ENCODE measurements at regions not wholly inside any gene's neighbourhood (a gene's known extent, or its start where the extent isn't known, plus 50 kb on each side); places are given as distances from the start of the nearest gene placed in this dataset.
A peak's percentile ranks its signal among the peaks of the same experiment; 100 is the strongest.

DNA sequence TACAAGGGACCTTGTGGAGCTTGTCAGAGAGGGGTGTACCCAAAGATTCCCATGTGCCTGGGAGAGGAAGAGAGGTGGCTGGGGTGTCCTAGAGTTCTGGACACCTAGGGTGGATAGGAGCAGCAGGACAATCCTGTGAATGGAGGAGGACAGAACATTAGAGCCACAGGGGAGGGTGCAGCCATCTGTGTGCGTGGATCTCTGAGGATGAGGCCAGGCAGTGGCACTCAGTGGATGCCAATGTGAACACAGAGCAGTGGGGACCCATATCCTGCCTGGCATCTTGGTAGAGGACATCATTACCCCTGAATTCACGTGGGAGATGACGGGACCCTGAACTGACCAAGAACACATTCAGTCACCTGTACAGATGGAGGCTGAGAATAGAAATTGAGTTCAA, 205.3 kb downstream of the CD83 start:
- H4K20me1 ChIP-seq (ENCODE audit: control insufficient read depth, insufficient read depth, insufficient read length), result no peaks in the 10 kb centered on the region
- Mint-ChIP-seq H3K4me1 (peaks cover 17 to 28% of the 10 kb centered on the region in 2 experiments), H3K27ac (peak overlapping the region in 1 of 3 experiments; percentile 77; a peak in 2 of 7 replicates), H3K9me3 (no peaks in the 10 kb centered on the region), H3K36me3 (ENCODE audit: insufficient read depth in 1 of 3, low read depth in 3 of 3) (no peaks in the 10 kb centered on the region; a peak in 1 of 7 replicates), H3K27me3 (ENCODE audit: low read depth) (no peaks in the 10 kb centered on the region), H3K4me3 (no peak overlapping the region)
- H3K23ac ChIP-seq (ENCODE audit: insufficient read length, low read depth, low read length), result no peak overlapping the region
- H2BK15ac ChIP-seq (ENCODE audit: low read depth, low read length), result no peak overlapping the region
- H2BK120ac ChIP-seq (ENCODE audit: low read depth, low read length, poor library complexity, severe bottlenecking), result no peak overlapping the region
- H3K14ac ChIP-seq (ENCODE audit: insufficient read depth, low read length), result no peak overlapping the region; the same call in 1 of the 2 replicates
- no peak overlapping the region for H3K56ac ChIP-seq (ENCODE audit: insufficient read length, low read depth, low read length)
- no peaks in the 10 kb centered on the region for H3K27me3 ChIP-seq (ENCODE audit: insufficient read depth, low read length)
- H3K9ac ChIP-seq (ENCODE audit: extremely low read depth, insufficient read length, low read length), result no peak overlapping the region
- H3K4me1 ChIP-seq (ENCODE audit: insufficient read depth, low read length), result peaks cover 3% of the 10 kb centered on the region; the same call in 1 of the 2 replicates
- H3K23me2 ChIP-seq (ENCODE audit: insufficient read length, low read depth, low read length, poor library complexity, severe bottlenecking), result no peaks in the 10 kb centered on the region
- no peak overlapping the region for H4K91ac ChIP-seq (ENCODE audit: insufficient read length, low read depth, low read length)
- no peak overlapping the region for H2AFZ ChIP-seq (ENCODE audit: low read length)
- H4K8ac ChIP-seq (replicated peaks; ENCODE audit: insufficient read length, low read depth, low read length), result no peak overlapping the region
- no peaks in the 10 kb centered on the region for H3K79me2 ChIP-seq (ENCODE audit: insufficient read depth, low read length)
- no peak overlapping the region for H4K5ac ChIP-seq (ENCODE audit: insufficient read length, low read depth, low read length)
- H3K9me3 ChIP-seq (ENCODE audit: control insufficient read depth, low read depth, low read length), result no peaks in the 10 kb centered on the region
- H3K79me1 ChIP-seq (ENCODE audit: insufficient read depth, low read depth, low read length, poor library complexity, severe bottlenecking), result no peaks in the 10 kb centered on the region
- TF ChIP-seq, protein P1, sequence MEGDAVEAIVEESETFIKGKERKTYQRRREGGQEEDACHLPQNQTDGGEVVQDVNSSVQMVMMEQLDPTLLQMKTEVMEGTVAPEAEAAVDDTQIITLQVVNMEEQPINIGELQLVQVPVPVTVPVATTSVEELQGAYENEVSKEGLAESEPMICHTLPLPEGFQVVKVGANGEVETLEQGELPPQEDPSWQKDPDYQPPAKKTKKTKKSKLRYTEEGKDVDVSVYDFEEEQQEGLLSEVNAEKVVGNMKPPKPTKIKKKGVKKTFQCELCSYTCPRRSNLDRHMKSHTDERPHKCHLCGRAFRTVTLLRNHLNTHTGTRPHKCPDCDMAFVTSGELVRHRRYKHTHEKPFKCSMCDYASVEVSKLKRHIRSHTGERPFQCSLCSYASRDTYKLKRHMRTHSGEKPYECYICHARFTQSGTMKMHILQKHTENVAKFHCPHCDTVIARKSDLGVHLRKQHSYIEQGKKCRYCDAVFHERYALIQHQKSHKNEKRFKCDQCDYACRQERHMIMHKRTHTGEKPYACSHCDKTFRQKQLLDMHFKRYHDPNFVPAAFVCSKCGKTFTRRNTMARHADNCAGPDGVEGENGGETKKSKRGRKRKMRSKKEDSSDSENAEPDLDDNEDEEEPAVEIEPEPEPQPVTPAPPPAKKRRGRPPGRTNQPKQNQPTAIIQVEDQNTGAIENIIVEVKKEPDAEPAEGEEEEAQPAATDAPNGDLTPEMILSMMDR (conservative IDR thresholded peaks at IDR 0.05), result no peak
- H3K4ac ChIP-seq (ENCODE audit: low read depth, low read length), result no peak overlapping the region
- H2BK5ac ChIP-seq (ENCODE audit: insufficient read length, low read length), result no peak overlapping the region
- H3K18ac ChIP-seq (ENCODE audit: insufficient read length, low read depth, low read length), result no peak overlapping the region
- H3K4me2 ChIP-seq (ENCODE audit: insufficient read depth, insufficient read length, low read length), result no peak overlapping the region
- DNase-seq, result no peak
- no peak overlapping the region for H3T11ph ChIP-seq (ENCODE audit: low read length)
- H2BK12ac ChIP-seq (ENCODE audit: insufficient read length, low read depth, low read length), result no peak overlapping the region
- no CpG with 5 or more reads among the region's 3 CpGs for WGBS (ENCODE audit: extremely low coverage, insufficient read length, low lambda C conversion rate)
- no peak overlapping the region for H2AK5ac ChIP-seq (ENCODE audit: insufficient read length, low read length)
- H2BK20ac ChIP-seq (ENCODE audit: low read depth, low read length, poor library complexity, severe bottlenecking), result no peak overlapping the region
- H3K27ac ChIP-seq (ENCODE audit: insufficient read length, low read depth, low read length), result no peak overlapping the region
